HG03135 (cell line): ENCODE measurements at regions not wholly inside any gene's neighbourhood (a gene's known extent, or its start where the extent isn't known, plus 50 kb on each side); places are given as distances from the start of the nearest gene placed in this dataset.

Source experiments
- ATAC-seq: cut with Tn5 transposase; IDR thresholded peaks from one replicate; pipeline ENCODE4 v1.9.1; 2021; ENCODE audit warnings: mild to moderate bottlenecking, moderate library complexity; ENCODE audit not compliant: unreplicated experiment

DNA sequence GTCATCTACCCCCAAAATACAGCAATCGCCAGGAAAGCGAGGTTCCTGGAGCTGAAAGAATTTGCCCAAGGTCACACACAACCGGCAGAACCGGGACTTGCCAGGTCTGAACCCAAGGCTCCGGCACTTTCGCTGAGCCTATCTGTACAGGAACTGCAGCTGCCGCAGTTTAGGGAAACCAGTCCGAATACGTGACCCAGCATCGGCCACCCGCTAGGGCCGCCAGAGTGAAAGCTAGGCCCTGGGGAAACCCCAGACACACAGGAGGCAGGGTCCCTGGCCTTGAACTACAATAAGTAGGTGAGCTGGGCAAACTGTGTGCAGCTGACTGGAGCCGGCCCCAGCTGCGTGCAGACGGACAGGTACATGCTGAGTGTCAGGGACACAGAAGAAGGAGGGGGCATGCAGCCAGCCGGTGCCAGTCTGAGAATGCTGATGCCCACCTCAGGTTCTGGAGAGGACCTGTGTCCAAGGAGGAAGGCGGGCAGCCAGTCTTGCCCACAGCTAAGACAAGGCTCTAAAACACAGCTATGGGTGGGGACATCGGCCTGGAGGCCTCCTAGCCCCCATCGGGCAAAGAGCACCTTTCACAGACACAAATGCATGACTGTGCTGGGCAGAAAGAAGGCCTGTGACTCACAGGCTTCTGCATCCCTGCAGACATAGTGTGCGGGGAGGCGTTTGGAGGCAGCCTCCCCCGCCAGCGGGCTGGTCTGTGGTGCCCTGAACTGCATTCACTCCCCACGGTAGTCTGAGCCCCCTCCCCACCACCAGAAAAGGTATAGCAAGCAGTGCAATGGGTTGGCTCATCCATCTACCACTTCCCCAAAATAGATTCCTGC, 107.4 kb upstream of the ID2 start:
- peak; percentile 55 for ATAC-seq

- ATAC-seq = no peak
Observed at GRCh38 chr2:8575038-8575833, 106.6 kb upstream of the ID2 start.

GRCh38 chr2:8575834-8576423, 105.9 kb upstream of the ID2 start:
- ATAC-seq = no peak

- no peak for ATAC-seq
Observed at GRCh38 chr2:8576525-8577167, 105.2 kb upstream of the ID2 start.

GRCh38 chr2:8577573-8577972, 104.3 kb upstream of the ID2 start:
- no peak for ATAC-seq

DNA sequence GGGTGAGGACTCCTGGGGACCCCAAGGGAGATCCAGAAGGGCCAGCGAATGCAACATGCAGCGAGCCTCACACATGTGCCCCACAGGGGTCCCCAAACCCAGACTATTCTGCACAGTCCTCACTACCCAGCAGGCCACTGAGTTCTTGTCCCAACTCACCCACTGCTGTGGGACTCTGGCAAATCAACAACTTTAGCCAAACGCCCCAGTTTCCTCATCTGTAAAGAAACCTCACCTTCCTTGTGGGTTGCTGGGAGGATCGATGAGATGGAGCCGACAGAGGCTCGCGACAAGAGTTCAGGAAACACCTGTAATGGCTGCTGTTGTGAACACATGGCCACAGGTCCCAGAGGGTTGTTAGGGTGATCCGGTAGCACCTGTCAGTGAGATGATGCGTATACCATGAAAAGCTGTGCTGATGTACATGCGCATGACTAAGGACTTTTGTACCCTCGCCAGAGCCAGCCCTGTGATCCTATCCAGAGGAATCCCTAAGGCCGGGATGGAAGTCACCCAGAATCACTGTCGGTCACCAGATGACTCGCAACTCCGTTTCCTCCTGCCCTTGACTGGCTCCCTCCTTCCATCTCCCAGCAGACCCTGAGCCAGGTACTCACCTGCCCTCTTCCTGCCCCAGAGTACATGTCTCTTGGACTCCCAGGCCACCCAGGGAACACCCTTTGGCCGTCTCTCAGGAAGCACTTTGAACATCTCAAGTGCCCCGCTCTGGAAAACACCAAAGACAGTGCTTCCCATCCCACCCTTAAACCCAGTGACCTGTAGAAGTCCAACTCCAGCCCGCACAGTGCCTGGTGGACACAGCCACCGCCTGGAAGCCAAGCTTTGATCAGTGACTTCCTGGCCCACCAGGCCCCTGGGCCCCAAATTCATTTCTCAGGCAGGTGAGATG, 103.3 kb upstream of the ID2 start:
- no peak for ATAC-seq

GRCh38 chr2:8579485-8580085, 102.3 kb upstream of the ID2 start:
- ATAC-seq = no peak

DNA sequence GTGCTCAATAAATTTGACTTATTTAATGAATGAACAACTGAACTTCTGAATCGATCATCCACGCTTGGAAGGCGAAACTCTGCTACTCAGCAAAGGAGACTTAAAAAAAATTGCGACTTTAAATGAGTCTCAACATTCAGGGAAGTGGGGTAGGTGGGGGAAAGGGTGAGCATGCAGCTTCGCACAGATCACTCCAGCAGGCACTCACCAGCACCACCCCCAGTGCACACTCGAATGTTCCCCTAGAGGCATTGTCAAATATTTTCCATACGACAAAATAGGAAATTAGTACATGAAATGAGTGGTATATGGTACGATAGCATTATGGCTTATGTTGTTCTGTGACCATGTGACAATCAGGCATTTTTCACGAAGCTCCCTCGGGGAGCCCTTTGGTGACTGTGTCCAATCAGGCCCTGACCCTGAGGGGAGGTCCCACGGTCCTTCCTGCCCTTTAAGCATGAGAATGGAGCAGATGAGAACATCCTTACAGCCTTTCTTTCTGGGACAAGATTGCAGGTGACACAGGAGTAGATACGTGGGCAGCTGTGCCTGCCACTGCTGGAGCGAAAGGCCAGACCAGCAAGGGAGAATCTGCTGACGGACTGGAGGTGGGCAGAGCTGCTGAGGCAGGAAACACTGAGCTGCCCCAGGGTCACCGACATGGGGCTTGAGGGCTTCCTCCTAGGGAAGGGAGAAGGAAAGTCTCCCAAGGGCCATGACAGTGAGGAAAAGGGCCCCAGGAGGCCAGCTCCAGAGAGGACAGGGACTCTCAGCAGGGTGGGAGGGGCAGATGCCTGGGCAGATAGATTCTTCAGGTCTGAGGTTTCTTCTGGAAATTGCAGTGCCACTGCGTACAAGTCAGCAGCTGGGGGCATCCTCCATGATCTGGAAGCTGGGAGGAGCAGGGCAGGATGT, 101.3 kb upstream of the ID2 start:
- ATAC-seq = no peak

- ATAC-seq = no peak
Observed at GRCh38 chr2:8581234-8581561, 100.7 kb upstream of the ID2 start.

- no peak for ATAC-seq
Observed at GRCh38 chr2:8581601-8582041, 100.2 kb upstream of the ID2 start.

DNA sequence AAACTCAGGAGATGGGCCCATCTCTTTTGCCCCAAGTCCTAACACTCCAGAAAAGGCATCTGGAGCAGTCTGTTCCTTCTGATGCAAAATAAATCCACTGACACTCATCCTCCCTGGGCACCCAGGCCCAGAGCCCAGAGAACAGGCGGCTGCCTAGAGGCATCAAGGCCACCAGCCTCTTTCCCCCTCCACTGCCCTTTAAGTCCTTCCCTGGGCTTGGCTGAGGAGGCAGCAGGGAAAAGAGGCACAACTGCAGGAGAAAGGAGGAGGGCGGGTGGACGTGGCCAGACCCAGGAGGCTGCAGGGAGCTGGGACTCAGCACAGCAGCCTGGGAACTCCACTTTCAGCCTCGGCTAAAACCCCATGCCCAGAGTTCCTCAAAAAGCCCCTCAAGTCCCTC, 99.7 kb upstream of the ID2 start:
- ATAC-seq = no peak

GRCh38 chr2:8582651-8583399, 99.0 kb upstream of the ID2 start:
- ATAC-seq = no peak

GRCh38 chr2:8583400-8584173, 98.3 kb upstream of the ID2 start:
- peak; percentile 70 for ATAC-seq

DNA sequence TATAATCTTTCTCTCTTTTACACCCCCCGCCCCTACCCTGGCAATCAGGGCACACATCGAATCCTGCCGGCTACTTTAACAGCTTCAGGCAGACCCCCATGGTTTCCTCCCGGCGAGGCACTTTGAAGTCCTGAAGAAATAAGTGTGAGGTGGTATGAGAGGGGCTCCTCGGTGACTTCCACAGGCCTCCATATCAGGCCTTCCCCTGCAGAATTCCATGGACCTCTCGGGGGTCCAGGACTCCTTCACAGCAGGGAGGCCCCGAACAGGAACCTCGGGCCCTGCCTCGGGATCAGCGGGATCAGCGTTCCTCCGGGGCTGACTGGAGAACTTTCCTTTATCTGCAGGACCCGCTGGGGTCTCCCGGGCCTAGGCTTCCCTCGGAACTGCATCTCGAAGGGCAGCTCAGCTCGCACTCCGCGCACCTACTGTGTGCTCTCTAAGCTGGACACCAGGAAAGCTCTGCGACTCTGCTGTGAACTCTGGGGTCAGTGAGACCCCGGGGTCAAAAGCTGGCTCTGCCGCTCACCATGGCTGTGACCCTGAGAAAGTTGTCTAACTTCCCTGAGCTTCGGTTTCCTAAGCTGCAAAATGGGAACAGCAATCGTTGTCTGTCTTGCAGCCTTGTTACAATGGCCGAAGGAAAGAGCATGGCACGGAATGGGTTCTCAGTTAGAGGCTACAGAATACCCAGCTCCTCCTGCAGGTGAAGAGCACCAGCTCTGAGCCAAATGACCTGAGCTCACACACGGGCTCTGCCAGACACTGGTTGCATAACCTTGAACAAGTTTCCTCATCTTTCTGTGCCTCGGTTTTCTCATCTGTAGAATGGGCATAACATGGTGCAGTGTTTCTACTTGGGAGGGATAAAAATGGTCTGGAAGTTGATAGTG, 97.4 kb upstream of the ID2 start:
- no peak for ATAC-seq

GRCh38 chr2:8586457-8587051, 95.3 kb upstream of the ID2 start:
- no peak for ATAC-seq

DNA sequence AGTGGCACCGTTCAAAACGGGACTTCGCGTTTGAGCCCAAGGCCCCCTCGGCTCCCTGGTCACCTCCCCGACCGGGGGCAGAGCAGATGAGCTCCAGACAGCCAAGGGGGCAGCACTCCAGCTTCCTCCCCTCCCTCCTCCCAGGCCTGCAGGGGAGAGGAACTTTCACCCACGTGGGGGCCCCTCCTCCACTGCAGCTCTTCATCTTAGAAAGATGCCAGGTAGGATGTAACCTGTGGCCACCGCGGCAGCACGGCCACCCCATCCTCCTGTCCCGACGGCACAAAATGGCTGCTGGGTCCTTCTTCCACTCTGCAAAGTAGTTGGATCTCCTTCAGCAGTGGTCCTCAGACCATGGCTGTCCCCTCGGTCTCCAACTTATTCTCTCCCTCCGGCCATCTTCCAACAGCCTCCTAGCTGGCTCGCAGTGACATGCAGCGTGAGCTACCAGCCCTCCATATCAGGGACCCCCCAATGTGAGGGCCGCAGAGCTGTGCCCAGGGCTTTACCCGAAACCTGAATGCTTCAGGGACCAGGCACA, 94.5 kb upstream of the ID2 start:
- no peak for ATAC-seq
